ENCODE measurements at regions not wholly inside any gene's neighbourhood (a gene's known extent, or its start where the extent isn't known, plus 50 kb on each side); places are given as distances from the start of the nearest gene placed in this dataset.

GRCh38 chr16:87219287-87219909 is 97.8 kb downstream of the C16orf95 start:
- Mint-ChIP-seq H3K27ac (no peak overlapping the region), H3K4me1 (no peaks in the 10 kb centered on the region), H3K36me3 (ENCODE audit: low read depth) (no peaks in the 10 kb centered on the region), H3K9me3 (no peaks in the 10 kb centered on the region), H3K27me3 (peaks cover under 1% of the 10 kb centered on the region), H3K4me3 (no peak overlapping the region)
- TF ChIP-seq CTCF (IDR thresholded peaks at IDR 0.05): no peak
- CTCF ChIA-PET: no interaction called here
- POLR2A ChIA-PET: no interaction called here
- intact Hi-C loops (cut with micrococcal nuclease): no loop called here
- DNase-seq (no peak), ATAC-seq (ENCODE audit: low read depth) (no peak)

- H3K4me1 Mint-ChIP-seq: no peaks in the 10 kb centered on the region
- ChIA-PET CTCF (no interaction called here), POLR2A (no interaction called here)
- no peaks in the 10 kb centered on the region for H3K36me3 Mint-ChIP-seq (ENCODE audit: low read depth)
- intact Hi-C loops (cut with micrococcal nuclease): no loop called here
- ATAC-seq (ENCODE audit: low read depth) (no peak), DNase-seq (no peak)
- H3K4me3 Mint-ChIP-seq: no peak overlapping the region
- H3K27ac Mint-ChIP-seq: no peak overlapping the region
- H3K27me3 Mint-ChIP-seq: peaks cover 4% of the 10 kb centered on the region
- TF ChIP-seq CTCF (IDR thresholded peaks at IDR 0.05): no peak
- H3K9me3 Mint-ChIP-seq: no peaks in the 10 kb centered on the region
Observed at GRCh38 chr16:87221633-87222032, 95.6 kb downstream of the C16orf95 start.

DNA sequence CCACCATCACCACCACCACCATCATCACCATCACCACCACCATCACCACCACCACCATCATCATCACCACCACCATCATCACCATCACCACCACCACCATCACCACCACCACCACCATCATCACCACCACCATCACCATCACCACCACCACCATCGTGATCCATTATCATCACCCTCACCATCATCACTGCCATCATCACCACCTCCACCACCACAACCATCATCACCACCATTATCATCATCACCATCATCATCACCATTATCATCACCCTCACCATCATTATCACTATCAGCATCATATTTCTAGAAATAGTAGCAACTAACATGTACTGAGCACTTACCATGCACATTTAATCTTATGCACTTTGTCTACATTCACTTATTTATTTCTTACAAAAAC is 94.9 kb downstream of the C16orf95 start:
- H3K36me3 Mint-ChIP-seq (ENCODE audit: low read depth): no peaks in the 10 kb centered on the region
- ATAC-seq (ENCODE audit: low read depth) (no peak), DNase-seq (no peak)
- no peak overlapping the region for H3K4me3 Mint-ChIP-seq
- H3K27ac Mint-ChIP-seq: no peak overlapping the region
- H3K27me3 Mint-ChIP-seq: peaks cover 4% of the 10 kb centered on the region
- ChIA-PET CTCF (no interaction called here), POLR2A (no interaction called here)
- H3K9me3 Mint-ChIP-seq: no peaks in the 10 kb centered on the region
- no peaks in the 10 kb centered on the region for H3K4me1 Mint-ChIP-seq
- intact Hi-C loops (cut with micrococcal nuclease): no loop called here
- TF ChIP-seq CTCF (IDR thresholded peaks at IDR 0.05): no peak

DNA sequence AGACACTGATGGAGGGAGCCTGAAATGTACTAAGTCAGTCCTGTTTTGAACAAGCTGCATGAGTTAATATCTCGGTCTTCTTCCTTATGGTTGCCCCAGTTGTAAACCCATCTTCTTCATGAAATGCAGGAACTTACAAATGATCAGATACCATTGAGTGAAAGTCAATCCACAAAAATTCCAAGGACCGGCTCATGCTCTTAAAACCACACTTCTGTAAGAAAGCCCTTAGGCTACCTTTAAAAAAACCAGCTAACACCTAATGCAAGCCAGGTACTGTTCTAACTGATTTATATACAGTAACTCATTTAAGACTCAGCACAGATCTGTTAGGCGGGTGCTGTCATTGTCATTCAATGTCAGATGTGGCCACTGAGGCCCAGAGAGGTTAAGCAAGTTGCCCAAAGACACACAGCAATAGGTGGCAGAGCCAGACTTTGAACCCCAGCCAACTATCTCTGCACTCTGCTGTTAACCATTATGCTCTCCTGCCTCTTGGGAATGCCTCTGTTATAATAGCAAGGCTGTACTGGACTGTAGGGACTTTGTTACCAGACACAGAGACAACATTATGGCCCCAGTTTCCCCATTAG is 93.4 kb downstream of the C16orf95 start:
- no peaks in the 10 kb centered on the region for H3K36me3 Mint-ChIP-seq (ENCODE audit: low read depth)

GRCh38 chr16:87226926-87227295 is 90.3 kb downstream of the C16orf95 start:
- ChIA-PET POLR2A (no interaction called here), CTCF (no interaction called here)
- no peak for ATAC-seq (ENCODE audit: low read depth)
- TF ChIP-seq CTCF (IDR thresholded peaks at IDR 0.05): no peak
- H3K27ac Mint-ChIP-seq: no peak overlapping the region
- intact Hi-C loops (cut with micrococcal nuclease): no loop called here
- peaks cover 4% of the 10 kb centered on the region for H3K27me3 Mint-ChIP-seq
- no peaks in the 10 kb centered on the region for H3K36me3 Mint-ChIP-seq (ENCODE audit: low read depth)
- no peak for DNase-seq
- no peaks in the 10 kb centered on the region for H3K4me1 Mint-ChIP-seq
- H3K9me3 Mint-ChIP-seq: peaks cover under 1% of the 10 kb centered on the region
- H3K4me3 Mint-ChIP-seq: no peak overlapping the region

More for the DNA sequence above, 93.4 kb downstream of the C16orf95 start:
- TF ChIP-seq CTCF (IDR thresholded peaks at IDR 0.05): no peak
- Mint-ChIP-seq H3K4me1 (no peaks in the 10 kb centered on the region), H3K4me3 (no peak overlapping the region), H3K9me3 (no peaks in the 10 kb centered on the region), H3K27ac (no peak overlapping the region), H3K27me3 (peaks cover 4% of the 10 kb centered on the region)
- ChIA-PET POLR2A (no interaction called here), CTCF (no interaction called here)
- DNase-seq: no peak
- intact Hi-C loops (cut with micrococcal nuclease): no loop called here
- ATAC-seq (ENCODE audit: low read depth): no peak

Data from activated B cell treated with CpG ODN at 0.5 μM for 24 hours (primary cell).